ENCODE measurements at regions not wholly inside any gene's neighbourhood (a gene's known extent, or its start where the extent isn't known, plus 50 kb on each side); places are given as distances from the start of the nearest gene placed in this dataset.
"Not testable (repeated sequence)": the region's sequence is repeated elsewhere in the genome, so short reads cannot be mapped to it uniquely, and the experiment has no call there.

GRCh38 chr5:34450338-34450737 lies 205.8 kb upstream of the RAI14 start:
- H3K4me3 ChIP-seq, result no peak overlapping the region
- intact Hi-C loops (cut with DNase I, micrococcal nuclease), result no loop called here
- H3K36me3 ChIP-seq (ENCODE audit: low read depth), result no peaks in the 10 kb centered on the region
- H3K4me1 ChIP-seq (ENCODE audit: low read depth), result no peaks in the 10 kb centered on the region
- ATAC-seq (no peak), DNase-seq (no peak)
- no peak for TF ChIP-seq CTCF (IDR thresholded peaks at IDR 0.05)
- H3K9me3 ChIP-seq, result no peaks in the 10 kb centered on the region

- H3K4me3 ChIP-seq, result no peak overlapping the region
- H3K36me3 ChIP-seq (ENCODE audit: low read depth), result no peaks in the 10 kb centered on the region
- intact Hi-C loops (cut with DNase I, micrococcal nuclease), result no loop called here
- TF ChIP-seq CTCF (IDR thresholded peaks at IDR 0.05), result no peak
- DNase-seq (peak in 1 of 3 donors; percentile 20), ATAC-seq (peak; percentile 69)
- no peaks in the 10 kb centered on the region for H3K4me1 ChIP-seq (ENCODE audit: low read depth)
- no peaks in the 10 kb centered on the region for H3K9me3 ChIP-seq
Measured at GRCh38 chr5:34452170-34452828, 203.8 kb upstream of the RAI14 start.

GRCh38 chr5:34455098-34455497 lies 201.0 kb upstream of the RAI14 start:
- DNase-seq (no peak), ATAC-seq (no peak)
- Histone ChIP-seq H3K4me3 (no peak overlapping the region), H3K9me3 (peaks cover 11% of the 10 kb centered on the region), H3K4me1 (ENCODE audit: low read depth) (no peaks in the 10 kb centered on the region), H3K36me3 (ENCODE audit: low read depth) (no peaks in the 10 kb centered on the region)
- no peak for TF ChIP-seq CTCF (IDR thresholded peaks at IDR 0.05)
- intact Hi-C loops (cut with DNase I, micrococcal nuclease), result no loop called here

GRCh38 chr5:34459908-34460307 lies 196.2 kb upstream of the RAI14 start:
- H3K36me3 ChIP-seq (ENCODE audit: low read depth), result no peaks in the 10 kb centered on the region
- intact Hi-C loops (cut with DNase I, micrococcal nuclease), result no loop called here
- no peak overlapping the region for H3K4me3 ChIP-seq
- ATAC-seq (no peak), DNase-seq (no peak)
- H3K4me1 ChIP-seq (ENCODE audit: low read depth), result no peaks in the 10 kb centered on the region
- peaks cover 18% of the 10 kb centered on the region for H3K9me3 ChIP-seq
- no peak for TF ChIP-seq CTCF (IDR thresholded peaks at IDR 0.05)

- no peak for TF ChIP-seq CTCF (IDR thresholded peaks at IDR 0.05)
- DNase-seq, result no peak
- ATAC-seq, result no peak
- no peak overlapping the region for H3K4me3 ChIP-seq
- peaks cover 18% of the 10 kb centered on the region for H3K9me3 ChIP-seq
- intact Hi-C loops (cut with DNase I, micrococcal nuclease), result no loop called here
- no peaks in the 10 kb centered on the region for H3K4me1 ChIP-seq (ENCODE audit: low read depth)
- no peaks in the 10 kb centered on the region for H3K36me3 ChIP-seq (ENCODE audit: low read depth)
Measured at GRCh38 chr5:34460496-34460895, 195.6 kb upstream of the RAI14 start.

GRCh38 chr5:34464829-34465228 lies 191.3 kb upstream of the RAI14 start:
- Histone ChIP-seq H3K4me1 (ENCODE audit: low read depth) (no peaks in the 10 kb centered on the region), H3K36me3 (ENCODE audit: low read depth) (no peaks in the 10 kb centered on the region), H3K9me3 (peaks cover 10% of the 10 kb centered on the region), H3K4me3 (no peak overlapping the region)
- DNase-seq (no peak), ATAC-seq (no peak)
- no peak for TF ChIP-seq CTCF (IDR thresholded peaks at IDR 0.05)
- intact Hi-C loops (cut with DNase I, micrococcal nuclease), result no loop called here

GRCh38 chr5:34465301-34465700 lies 190.8 kb upstream of the RAI14 start:
- ATAC-seq; H3K4me3 ChIP-seq; H3K9me3 ChIP-seq; H3K36me3 ChIP-seq (ENCODE audit: low read depth); intact Hi-C loops (cut with DNase I, micrococcal nuclease); H3K4me1 ChIP-seq (ENCODE audit: low read depth): not testable (repeated sequence)
- DNase-seq, result peak in 1 of 3 donors; percentile 68

- peak in 2 of 3 donors; percentile 36 to 68 for DNase-seq
- H3K4me3 ChIP-seq; intact Hi-C loops (cut with DNase I, micrococcal nuclease); H3K4me1 ChIP-seq (ENCODE audit: low read depth); H3K9me3 ChIP-seq; H3K36me3 ChIP-seq (ENCODE audit: low read depth): not testable (repeated sequence)
- ATAC-seq, result peak; percentile 86
Measured at GRCh38 chr5:34466519-34467388, 189.4 kb upstream of the RAI14 start.

Data from mucosa of descending colon (tissue), 3 donors.